ENCODE measurements at regions not wholly inside any gene's neighbourhood (a gene's known extent, or its start where the extent isn't known, plus 50 kb on each side); places are given as distances from the start of the nearest gene placed in this dataset.

DNA sequence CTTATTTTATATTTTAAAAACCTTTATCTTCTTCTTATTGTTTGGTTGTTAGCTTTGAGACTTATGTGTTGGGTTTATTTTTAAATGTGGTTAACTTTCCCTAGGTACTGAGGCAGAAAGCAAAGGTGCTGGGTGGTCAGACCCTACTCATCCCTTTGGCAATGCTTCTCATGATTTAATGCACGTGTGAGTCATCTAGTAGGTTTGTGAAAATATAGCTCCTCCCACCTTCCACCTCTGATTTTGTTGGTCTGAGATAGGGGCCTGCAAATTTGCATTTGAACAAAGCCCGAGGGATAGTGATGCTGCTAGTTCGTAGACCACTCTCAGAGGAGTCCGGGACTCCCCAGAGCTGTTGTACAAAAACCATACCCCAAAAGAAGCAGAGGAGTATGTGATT is 771.3 kb upstream of the ARGLU1 start:
- Histone ChIP-seq H3K4me3 (no peak overlapping the region), H3K9me3 (no peaks in the 10 kb centered on the region), H3K4me1 (no peaks in the 10 kb centered on the region), H3K36me3 (no peaks in the 10 kb centered on the region), H3K27ac (no peak overlapping the region), H3K27me3 (no peaks in the 10 kb centered on the region)
- 69 to 80% (median 73%) methylated on average over 4 of the region's 4 CpGs for whole genome bisulfite sequencing, 5 donors
- TF ChIP-seq, protein P1, sequence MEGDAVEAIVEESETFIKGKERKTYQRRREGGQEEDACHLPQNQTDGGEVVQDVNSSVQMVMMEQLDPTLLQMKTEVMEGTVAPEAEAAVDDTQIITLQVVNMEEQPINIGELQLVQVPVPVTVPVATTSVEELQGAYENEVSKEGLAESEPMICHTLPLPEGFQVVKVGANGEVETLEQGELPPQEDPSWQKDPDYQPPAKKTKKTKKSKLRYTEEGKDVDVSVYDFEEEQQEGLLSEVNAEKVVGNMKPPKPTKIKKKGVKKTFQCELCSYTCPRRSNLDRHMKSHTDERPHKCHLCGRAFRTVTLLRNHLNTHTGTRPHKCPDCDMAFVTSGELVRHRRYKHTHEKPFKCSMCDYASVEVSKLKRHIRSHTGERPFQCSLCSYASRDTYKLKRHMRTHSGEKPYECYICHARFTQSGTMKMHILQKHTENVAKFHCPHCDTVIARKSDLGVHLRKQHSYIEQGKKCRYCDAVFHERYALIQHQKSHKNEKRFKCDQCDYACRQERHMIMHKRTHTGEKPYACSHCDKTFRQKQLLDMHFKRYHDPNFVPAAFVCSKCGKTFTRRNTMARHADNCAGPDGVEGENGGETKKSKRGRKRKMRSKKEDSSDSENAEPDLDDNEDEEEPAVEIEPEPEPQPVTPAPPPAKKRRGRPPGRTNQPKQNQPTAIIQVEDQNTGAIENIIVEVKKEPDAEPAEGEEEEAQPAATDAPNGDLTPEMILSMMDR (IDR thresholded peaks at IDR 0.05): no peak
- TF ChIP-seq POLR2A (IDR thresholded peaks at IDR 0.05): no peak
- TF ChIP-seq POLR2AphosphoS5 (IDR thresholded peaks at IDR 0.05): no peak
- no peak for TF ChIP-seq EP300 (IDR thresholded peaks at IDR 0.05)
- DNase-seq: no peak
- intact Hi-C loops (cut with DNase I; ENCODE audit: low total_unique reads): no loop called here

DNA sequence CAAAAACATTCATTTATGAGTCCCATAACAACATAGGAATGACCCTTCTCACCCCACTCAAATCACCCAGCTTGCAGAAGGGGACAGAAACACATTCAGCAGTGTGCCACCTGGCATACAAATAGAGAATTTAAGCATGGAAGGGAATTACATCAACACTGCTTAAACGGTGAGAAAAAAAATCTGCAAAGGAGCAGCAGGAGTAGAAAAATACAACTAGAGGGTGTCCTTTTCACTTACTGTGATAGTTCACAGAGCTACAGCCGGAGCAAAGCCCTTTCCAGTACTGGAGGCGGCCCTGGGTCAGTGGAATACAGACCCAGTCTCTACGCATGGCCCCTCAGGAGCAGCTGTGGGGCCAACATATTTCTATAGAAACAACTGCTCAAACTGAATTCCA is 764.3 kb upstream of the ARGLU1 start:
- no peaks in the 10 kb centered on the region for H3K36me3 ChIP-seq
- H3K4me1 ChIP-seq: no peaks in the 10 kb centered on the region
- H3K27me3 ChIP-seq: no peaks in the 10 kb centered on the region
- H3K27ac ChIP-seq: no peak overlapping the region
- intact Hi-C loops (cut with DNase I; ENCODE audit: low total_unique reads): no loop called here
- no peak for TF ChIP-seq POLR2A (IDR thresholded peaks at IDR 0.05)
- TF ChIP-seq, protein P1 (IDR thresholded peaks at IDR 0.05): no peak
- TF ChIP-seq POLR2AphosphoS5 (IDR thresholded peaks at IDR 0.05): no peak
- TF ChIP-seq EP300 (IDR thresholded peaks at IDR 0.05): no peak
- H3K9me3 ChIP-seq: no peaks in the 10 kb centered on the region
- 59 to 77% (median 68%) methylated on average over 4 of the region's 4 CpGs for WGBS, 5 donors
- H3K4me3 ChIP-seq: no peak overlapping the region
- peak in 1 of 2 donors; percentile 3 for DNase-seq

DNA sequence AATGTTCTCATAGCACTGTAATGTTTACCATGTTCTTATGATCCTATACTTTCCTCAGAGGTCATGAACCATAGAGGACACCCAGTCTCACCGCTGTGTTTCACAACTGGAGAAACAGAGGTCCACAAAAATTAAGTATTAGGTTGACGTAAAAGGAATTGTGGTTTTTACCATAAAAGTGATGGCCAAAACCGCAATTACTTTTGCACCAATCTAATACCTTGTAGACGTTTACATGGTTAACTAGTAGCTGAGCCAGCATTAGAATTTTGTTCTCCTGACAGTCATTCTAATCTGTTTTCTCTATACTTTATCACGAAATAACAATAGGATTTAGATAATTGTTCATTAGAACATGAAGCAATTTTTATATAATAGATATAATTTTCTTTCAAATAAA is 763.4 kb upstream of the ARGLU1 start:
- no peak for DNase-seq
- Histone ChIP-seq H3K27me3 (no peaks in the 10 kb centered on the region), H3K36me3 (no peaks in the 10 kb centered on the region), H3K27ac (no peak overlapping the region), H3K9me3 (no peaks in the 10 kb centered on the region), H3K4me1 (no peaks in the 10 kb centered on the region), H3K4me3 (no peak overlapping the region)
- no peak for TF ChIP-seq EP300 (IDR thresholded peaks at IDR 0.05)
- TF ChIP-seq, protein P1 (IDR thresholded peaks at IDR 0.05): no peak
- no peak for TF ChIP-seq POLR2AphosphoS5 (IDR thresholded peaks at IDR 0.05)
- TF ChIP-seq POLR2A (IDR thresholded peaks at IDR 0.05): no peak
- WGBS, 5 donors: 71 to 78% (median 75%) methylated on average over 5 of the region's 5 CpGs
- intact Hi-C loops (cut with DNase I; ENCODE audit: low total_unique reads): no loop called here

DNA sequence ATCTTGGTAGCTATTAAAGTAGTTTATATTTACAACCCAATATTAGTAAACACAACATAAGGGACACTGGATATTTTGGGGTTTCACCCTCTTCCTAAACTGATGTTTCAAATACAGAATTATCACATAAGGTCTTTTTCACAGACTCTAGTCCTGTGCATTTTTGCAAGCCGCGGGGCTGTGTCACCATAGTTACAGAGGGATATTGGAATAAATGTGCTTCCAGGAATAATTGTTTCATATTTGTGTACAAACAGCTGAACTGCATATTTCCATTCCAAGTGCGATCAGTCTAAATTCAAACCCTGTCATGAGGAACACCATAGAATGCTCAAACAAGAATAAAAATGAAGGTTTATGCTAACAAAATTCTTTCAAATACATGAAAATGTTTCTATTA is 762.5 kb upstream of the ARGLU1 start:
- H3K4me1 ChIP-seq: no peaks in the 10 kb centered on the region
- no peak for DNase-seq
- WGBS, 5 donors: 92 to 95% (median 93%) methylated on average over 3 of the region's 3 CpGs
- TF ChIP-seq, protein P1 (IDR thresholded peaks at IDR 0.05): no peak
- TF ChIP-seq POLR2A (IDR thresholded peaks at IDR 0.05) (no peak), POLR2AphosphoS5 (IDR thresholded peaks at IDR 0.05) (no peak), EP300 (IDR thresholded peaks at IDR 0.05) (no peak)
- no peaks in the 10 kb centered on the region for H3K36me3 ChIP-seq
- no peaks in the 10 kb centered on the region for H3K27me3 ChIP-seq
- intact Hi-C loops (cut with DNase I; ENCODE audit: low total_unique reads): no loop called here
- H3K27ac ChIP-seq: no peak overlapping the region
- H3K9me3 ChIP-seq: no peaks in the 10 kb centered on the region
- H3K4me3 ChIP-seq: no peak overlapping the region
